ENCODE measurements at regions not wholly inside any gene's neighbourhood (a gene's known extent, or its start where the extent isn't known, plus 50 kb on each side); places are given as distances from the start of the nearest gene placed in this dataset.

DNA sequence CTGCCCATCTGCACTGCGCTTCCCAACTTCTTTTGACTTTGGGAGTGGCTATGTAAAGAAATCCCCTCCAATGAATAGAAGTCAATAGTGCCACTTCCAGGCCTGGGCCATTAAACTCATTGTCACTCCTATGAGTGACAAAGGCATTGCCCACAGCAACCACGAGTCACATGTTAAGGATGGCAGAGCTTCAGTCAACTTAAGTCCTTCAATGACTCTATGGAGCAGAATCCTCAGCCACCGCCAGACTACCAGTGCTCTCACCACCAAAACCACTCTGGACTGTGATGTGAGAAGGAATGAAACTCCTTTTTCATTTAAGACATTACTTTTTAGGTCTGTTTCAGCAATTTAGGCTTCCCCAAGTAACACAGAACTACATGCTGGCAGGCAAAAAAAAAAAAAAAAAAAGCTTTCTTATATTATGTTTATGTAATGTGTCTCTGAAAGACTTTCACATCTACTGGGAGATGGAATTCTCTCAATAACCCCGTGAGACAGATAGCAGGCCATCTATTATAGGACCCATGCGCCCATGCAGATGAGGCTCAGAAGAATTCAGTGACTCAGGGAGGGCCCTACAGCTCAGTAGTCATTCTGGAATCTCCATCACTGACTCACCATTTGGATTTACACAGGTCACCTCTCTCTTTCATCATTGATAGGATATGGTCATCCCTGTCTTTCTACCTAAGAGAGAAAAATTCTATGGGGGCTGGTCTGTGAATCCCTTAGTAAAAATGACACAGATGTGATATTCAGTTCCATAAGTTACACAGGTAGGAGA is 180.5 kb downstream of the CEMIP2 start:
- TF ChIP-seq, protein P1, sequence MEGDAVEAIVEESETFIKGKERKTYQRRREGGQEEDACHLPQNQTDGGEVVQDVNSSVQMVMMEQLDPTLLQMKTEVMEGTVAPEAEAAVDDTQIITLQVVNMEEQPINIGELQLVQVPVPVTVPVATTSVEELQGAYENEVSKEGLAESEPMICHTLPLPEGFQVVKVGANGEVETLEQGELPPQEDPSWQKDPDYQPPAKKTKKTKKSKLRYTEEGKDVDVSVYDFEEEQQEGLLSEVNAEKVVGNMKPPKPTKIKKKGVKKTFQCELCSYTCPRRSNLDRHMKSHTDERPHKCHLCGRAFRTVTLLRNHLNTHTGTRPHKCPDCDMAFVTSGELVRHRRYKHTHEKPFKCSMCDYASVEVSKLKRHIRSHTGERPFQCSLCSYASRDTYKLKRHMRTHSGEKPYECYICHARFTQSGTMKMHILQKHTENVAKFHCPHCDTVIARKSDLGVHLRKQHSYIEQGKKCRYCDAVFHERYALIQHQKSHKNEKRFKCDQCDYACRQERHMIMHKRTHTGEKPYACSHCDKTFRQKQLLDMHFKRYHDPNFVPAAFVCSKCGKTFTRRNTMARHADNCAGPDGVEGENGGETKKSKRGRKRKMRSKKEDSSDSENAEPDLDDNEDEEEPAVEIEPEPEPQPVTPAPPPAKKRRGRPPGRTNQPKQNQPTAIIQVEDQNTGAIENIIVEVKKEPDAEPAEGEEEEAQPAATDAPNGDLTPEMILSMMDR (IDR thresholded peaks at IDR 0.05): no peak
- TF ChIP-seq POLR2A (IDR thresholded peaks at IDR 0.05): no peak
